ENCODE measurements at regions not wholly inside any gene's neighbourhood (a gene's known extent, or its start where the extent isn't known, plus 50 kb on each side); places are given as distances from the start of the nearest gene placed in this dataset.

GRCh38 chr13:75945841-75946482, 309.8 kb downstream of the LMO7 start:
- no peak for DNase-seq (ENCODE audit: low read depth)

GRCh38 chr13:75938811-75939560, 302.9 kb downstream of the LMO7 start:
- DNase-seq (ENCODE audit: low read depth): no peak

GRCh38 chr13:75936791-75937190, 300.7 kb downstream of the LMO7 start:
- no peak for DNase-seq (ENCODE audit: low read depth)

- DNase-seq (ENCODE audit: low read depth): no peak
Observed at GRCh38 chr13:75935805-75936204, 299.7 kb downstream of the LMO7 start.

GRCh38 chr13:75934889-75935288, 298.8 kb downstream of the LMO7 start:
- no peak for DNase-seq (ENCODE audit: low read depth)

GRCh38 chr13:75932636-75933035, 296.5 kb downstream of the LMO7 start:
- DNase-seq (ENCODE audit: low read depth): peak; percentile 67

GRCh38 chr13:75931116-75931515, 295.0 kb downstream of the LMO7 start:
- DNase-seq (ENCODE audit: low read depth): no peak

- DNase-seq (ENCODE audit: low read depth): no peak
Observed at GRCh38 chr13:75929076-75929475, 292.9 kb downstream of the LMO7 start.

GRCh38 chr13:75927183-75927669, 291.1 kb downstream of the LMO7 start:
- DNase-seq (ENCODE audit: low read depth): no peak

- no peak for DNase-seq (ENCODE audit: low read depth)
Observed at GRCh38 chr13:75920536-75920935, 284.4 kb downstream of the LMO7 start.

- DNase-seq (ENCODE audit: low read depth): no peak
Observed at GRCh38 chr13:75919660-75920199, 283.6 kb downstream of the LMO7 start.

- no peak for DNase-seq (ENCODE audit: low read depth)
Observed at GRCh38 chr13:75915066-75915465, 278.9 kb downstream of the LMO7 start.

GRCh38 chr13:75913925-75914324, 277.8 kb downstream of the LMO7 start:
- DNase-seq (ENCODE audit: low read depth): no peak

- DNase-seq (ENCODE audit: low read depth): no peak
Observed at GRCh38 chr13:75910591-75910990, 274.5 kb downstream of the LMO7 start.
